ENCODE measurements at regions not wholly inside any gene's neighbourhood (a gene's known extent, or its start where the extent isn't known, plus 50 kb on each side); places are given as distances from the start of the nearest gene placed in this dataset.

DNA sequence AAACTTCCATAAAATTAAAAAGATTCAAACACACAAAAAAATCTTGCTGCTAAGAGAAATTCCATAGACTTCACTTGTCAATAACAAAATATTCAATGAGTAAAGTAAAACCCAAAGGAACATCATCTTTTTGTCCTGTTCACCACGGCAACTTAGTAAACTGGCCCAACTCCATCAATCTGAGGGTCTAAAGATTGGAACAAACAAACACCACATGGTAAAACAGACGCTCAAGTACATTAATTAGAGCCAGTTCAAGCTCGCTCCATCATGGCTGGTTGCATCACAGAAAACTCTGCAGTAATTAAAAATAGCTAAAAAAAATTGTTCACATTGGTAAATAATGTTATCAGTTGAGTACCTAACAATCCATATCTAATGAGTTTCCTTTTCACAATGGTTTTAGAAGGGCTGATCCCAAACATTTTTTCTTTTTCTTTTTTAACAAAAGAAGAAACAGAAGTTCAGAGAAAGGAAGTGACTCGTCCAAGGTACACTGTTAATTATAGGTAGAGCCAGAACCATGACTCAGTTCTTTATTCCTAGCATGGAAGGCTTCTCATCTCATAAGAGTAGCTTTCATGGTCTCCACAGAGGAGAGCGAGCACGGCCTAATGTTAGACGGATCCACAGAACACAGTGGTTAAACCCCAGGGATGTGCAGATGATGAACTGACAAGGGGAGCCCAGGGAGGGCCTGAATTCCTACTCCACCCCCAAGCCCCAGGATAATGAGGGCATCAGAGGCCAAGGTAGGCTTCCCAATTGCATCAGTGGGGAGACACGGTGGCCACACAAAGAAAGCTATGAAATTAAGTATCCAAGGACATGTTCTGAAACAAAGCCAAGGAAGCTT lies 79.2 kb upstream of the ARHGEF3 start:
- Histone ChIP-seq H3K9me3 (no peaks in the 10 kb centered on the region), H3K4me1 (peaks cover 0 to 45% (median 15%) of the 10 kb centered on the region in 9 donors), H3K36me3 (peaks cover 0 to 5% (median 0%) of the 10 kb centered on the region in 9 donors), H3K4me3 (no peak overlapping the region), H3K27ac (peak overlapping the region in 1 of 10 donors; percentile 21), H3K27me3 (no peaks in the 10 kb centered on the region)
- 89 to 90% methylated on average over 8 of the region's 8 CpGs for WGBS, 2 donors
- ATAC-seq, result no peak
- intact Hi-C loops (cut with DNase I), result loop anchor here in 1 of 10 donors (5.0 kb wide), 1 partner anchor 36 kb away; no protein-coding TSS in a partner anchor
- DNase-seq, result no peak
- TF ChIP-seq, protein P1, sequence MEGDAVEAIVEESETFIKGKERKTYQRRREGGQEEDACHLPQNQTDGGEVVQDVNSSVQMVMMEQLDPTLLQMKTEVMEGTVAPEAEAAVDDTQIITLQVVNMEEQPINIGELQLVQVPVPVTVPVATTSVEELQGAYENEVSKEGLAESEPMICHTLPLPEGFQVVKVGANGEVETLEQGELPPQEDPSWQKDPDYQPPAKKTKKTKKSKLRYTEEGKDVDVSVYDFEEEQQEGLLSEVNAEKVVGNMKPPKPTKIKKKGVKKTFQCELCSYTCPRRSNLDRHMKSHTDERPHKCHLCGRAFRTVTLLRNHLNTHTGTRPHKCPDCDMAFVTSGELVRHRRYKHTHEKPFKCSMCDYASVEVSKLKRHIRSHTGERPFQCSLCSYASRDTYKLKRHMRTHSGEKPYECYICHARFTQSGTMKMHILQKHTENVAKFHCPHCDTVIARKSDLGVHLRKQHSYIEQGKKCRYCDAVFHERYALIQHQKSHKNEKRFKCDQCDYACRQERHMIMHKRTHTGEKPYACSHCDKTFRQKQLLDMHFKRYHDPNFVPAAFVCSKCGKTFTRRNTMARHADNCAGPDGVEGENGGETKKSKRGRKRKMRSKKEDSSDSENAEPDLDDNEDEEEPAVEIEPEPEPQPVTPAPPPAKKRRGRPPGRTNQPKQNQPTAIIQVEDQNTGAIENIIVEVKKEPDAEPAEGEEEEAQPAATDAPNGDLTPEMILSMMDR (IDR thresholded peaks at IDR 0.05), result no peak

DNA sequence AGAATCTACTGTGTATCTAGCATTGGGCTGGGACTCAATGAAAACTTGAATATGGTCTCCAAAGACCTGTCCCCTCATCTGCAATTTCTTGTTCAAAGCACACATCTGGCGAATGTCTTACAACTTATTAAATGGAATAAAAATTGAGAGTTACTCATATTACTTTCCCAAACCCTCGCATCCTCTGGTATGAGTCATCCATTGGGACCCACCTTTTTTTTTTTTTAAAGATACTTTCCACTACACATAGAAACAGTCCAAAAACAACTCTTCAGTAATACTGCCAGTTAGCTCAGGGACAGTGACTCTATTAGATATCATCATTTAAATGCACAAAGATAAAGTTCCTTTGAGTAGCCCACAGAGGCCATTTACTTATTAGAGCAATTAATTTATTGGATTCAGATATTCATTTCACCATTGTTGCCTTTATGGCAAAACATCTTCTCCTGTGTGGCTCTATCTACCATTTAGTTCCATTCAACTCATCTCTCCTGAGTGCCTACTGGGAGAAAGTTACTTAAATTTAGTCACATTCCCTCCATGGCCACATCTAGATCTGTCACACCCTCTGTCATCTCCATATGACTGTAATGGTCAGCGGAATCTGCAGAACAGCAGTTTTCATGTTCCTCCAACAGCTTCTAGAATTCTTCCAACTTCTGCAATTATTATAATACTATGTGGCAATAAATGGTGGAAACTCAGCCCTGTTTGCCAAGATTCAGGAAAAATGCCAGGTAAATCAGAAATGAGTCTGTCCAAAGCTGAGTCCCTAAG lies 77.9 kb upstream of the ARHGEF3 start:
- no peak overlapping the region for H3K4me3 ChIP-seq
- WGBS, 2 donors, result 41 to 42% methylated on average over 3 of the region's 3 CpGs
- H3K9me3 ChIP-seq, result no peaks in the 10 kb centered on the region
- H3K27me3 ChIP-seq, result no peaks in the 10 kb centered on the region
- TF ChIP-seq, protein P1 (IDR thresholded peaks at IDR 0.05), result no peak
- DNase-seq, result no peak
- peak overlapping the region in 3 of 10 donors; percentile 70 to 80 (median 80) for H3K27ac ChIP-seq
- peaks cover 0 to 5% (median 0%) of the 10 kb centered on the region in 9 donors for H3K36me3 ChIP-seq
- peak in 5 of 8 donors; percentile 43 to 77 (median 52) for ATAC-seq
- intact Hi-C loops (cut with DNase I), result loop anchor here in 1 of 10 donors (5.0 kb wide), 1 partner anchor 38 kb away; no protein-coding TSS in a partner anchor
- peaks cover 0 to 40% (median 15%) of the 10 kb centered on the region in 9 donors for H3K4me1 ChIP-seq

DNA sequence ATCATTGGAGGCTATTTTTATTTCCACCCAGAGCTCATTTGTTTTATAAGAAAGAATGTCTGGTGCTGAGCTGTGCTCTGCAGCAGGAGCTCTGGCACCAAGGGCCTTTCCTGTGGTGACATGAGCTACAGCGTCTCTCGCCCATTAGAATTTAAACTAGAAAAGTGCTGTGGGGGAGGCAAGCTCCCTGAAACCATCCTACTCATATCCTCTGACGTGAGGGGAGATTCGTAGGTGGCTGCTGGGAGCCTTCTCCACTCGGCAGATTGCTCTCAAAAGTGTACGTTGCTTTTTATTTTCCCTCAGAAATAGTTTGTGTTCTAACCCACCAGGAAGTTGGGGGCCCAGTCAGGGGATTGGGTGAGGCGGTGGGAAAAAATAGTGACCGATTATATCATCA lies 76.3 kb upstream of the ARHGEF3 start:
- peaks cover 0 to 5% (median 0%) of the 10 kb centered on the region in 9 donors for H3K36me3 ChIP-seq
- WGBS, 2 donors, result 13 to 16% methylated on average over 8 of the region's 8 CpGs
- peaks cover 0 to 40% (median 15%) of the 10 kb centered on the region in 9 donors for H3K4me1 ChIP-seq
- H3K4me3 ChIP-seq, result peak overlapping the region in 1 of 10 donors; percentile 30
- H3K27me3 ChIP-seq, result no peaks in the 10 kb centered on the region
- ATAC-seq (peak in 7 of 8 donors; percentile 65 to 92 (median 75)), DNase-seq (peak in 1 of 2 donors; percentile 53)
- intact Hi-C loops (cut with DNase I), result no loop called here
- TF ChIP-seq, protein P1 (IDR thresholded peaks at IDR 0.05), result no peak
- no peaks in the 10 kb centered on the region for H3K9me3 ChIP-seq
- peak overlapping the region in 7 of 10 donors; percentile 17 to 80 (median 53) for H3K27ac ChIP-seq

DNA sequence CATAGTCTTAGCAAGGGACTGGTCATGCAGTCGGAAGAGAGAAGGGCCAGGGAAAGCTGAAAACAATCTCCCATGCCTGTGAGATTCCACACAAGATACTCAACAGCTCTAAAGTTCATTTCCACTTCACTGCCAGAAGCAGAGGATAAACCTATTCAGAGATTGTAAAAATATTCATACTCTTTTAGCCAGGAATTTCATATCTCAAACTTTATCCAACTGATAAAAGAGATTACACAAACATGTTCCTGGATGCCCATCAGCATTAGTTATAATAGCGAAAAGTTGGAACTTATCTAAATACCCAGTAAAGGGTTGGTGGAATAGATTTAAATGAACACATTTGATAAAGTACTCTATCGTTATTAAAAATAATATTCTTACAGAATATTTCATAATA lies 75.2 kb upstream of the ARHGEF3 start:
- no peaks in the 10 kb centered on the region for H3K27me3 ChIP-seq

More for the DNA sequence above, 75.2 kb upstream of the ARHGEF3 start:
- no peak for ATAC-seq
- intact Hi-C loops (cut with DNase I), result no loop called here
- Histone ChIP-seq H3K27ac (no peak overlapping the region), H3K4me1 (peaks cover 0 to 40% (median 15%) of the 10 kb centered on the region in 9 donors), H3K9me3 (no peaks in the 10 kb centered on the region), H3K4me3 (no peak overlapping the region), H3K36me3 (peaks cover 0 to 5% (median 0%) of the 10 kb centered on the region in 9 donors)
- WGBS, 2 donors, result 64 to 97% methylated on average over 2 to 3 of the region's 3 CpGs
- TF ChIP-seq, protein P1 (IDR thresholded peaks at IDR 0.05), result no peak
- no peak for DNase-seq
